GM18511 (cell line): ENCODE measurements at regions not wholly inside any gene's neighbourhood (a gene's known extent, or its start where the extent isn't known, plus 50 kb on each side); places are given as distances from the start of the nearest gene placed in this dataset.
"Not testable (repeated sequence)": the region's sequence is repeated elsewhere in the genome, so short reads cannot be mapped to it uniquely, and the experiment has no call there.

Experiments
- ATAC-seq: cut with Tn5 transposase; IDR thresholded peaks from one replicate; pipeline ENCODE4 v1.9.1; 2021; ENCODE audit warnings: mild to moderate bottlenecking, moderate library complexity; ENCODE audit not compliant: unreplicated experiment

GRCh38 chr12:90237841-90238240 is 529.2 kb upstream of the ATP2B1 start:
- ATAC-seq: no peak

GRCh38 chr12:90235642-90236041 is 527.0 kb upstream of the ATP2B1 start:
- ATAC-seq: no peak

GRCh38 chr12:90234472-90234871 is 525.8 kb upstream of the ATP2B1 start:
- ATAC-seq: no peak

DNA sequence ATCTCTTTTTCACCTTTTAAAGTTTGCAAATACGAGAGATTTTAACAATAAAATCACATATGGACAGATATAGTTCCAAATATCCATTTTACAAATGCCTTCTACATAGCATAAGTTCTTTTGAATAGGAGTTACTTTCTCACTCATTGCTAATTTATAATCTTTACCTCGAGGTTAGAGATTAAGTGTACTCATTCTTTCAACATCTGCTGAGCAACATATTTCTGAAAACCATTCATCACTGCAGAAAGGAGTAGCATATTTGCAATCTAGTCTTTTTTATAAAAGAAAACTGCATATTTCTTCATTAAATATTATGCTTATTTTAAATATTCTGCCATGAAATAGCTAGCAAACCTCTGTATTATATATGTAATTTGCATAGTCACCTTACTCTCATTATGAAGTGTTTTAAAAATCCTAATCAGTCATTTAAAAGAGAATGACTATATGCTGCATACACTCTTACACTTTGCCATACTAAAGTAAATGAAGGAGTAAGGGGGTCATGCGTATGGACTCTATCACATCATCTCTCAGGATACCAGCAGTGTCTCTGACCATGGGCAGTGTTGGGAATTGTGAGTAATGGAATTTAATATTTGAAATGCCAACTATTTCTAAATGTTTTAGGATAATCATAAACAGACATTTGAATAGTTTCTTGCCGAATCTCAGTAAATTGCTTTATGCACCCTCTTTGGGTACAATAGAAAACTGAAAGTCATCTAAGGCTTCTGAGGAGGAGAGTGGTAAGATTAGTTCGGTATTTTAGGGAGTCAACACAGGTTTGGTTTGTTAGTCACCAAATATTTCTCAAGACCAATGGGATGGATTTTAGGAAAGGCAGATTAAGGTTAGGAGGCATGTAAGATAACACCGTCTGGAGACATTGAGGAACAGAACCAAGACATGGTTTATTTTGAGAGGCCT is 524.8 kb upstream of the ATP2B1 start:
- ATAC-seq: no peak

DNA sequence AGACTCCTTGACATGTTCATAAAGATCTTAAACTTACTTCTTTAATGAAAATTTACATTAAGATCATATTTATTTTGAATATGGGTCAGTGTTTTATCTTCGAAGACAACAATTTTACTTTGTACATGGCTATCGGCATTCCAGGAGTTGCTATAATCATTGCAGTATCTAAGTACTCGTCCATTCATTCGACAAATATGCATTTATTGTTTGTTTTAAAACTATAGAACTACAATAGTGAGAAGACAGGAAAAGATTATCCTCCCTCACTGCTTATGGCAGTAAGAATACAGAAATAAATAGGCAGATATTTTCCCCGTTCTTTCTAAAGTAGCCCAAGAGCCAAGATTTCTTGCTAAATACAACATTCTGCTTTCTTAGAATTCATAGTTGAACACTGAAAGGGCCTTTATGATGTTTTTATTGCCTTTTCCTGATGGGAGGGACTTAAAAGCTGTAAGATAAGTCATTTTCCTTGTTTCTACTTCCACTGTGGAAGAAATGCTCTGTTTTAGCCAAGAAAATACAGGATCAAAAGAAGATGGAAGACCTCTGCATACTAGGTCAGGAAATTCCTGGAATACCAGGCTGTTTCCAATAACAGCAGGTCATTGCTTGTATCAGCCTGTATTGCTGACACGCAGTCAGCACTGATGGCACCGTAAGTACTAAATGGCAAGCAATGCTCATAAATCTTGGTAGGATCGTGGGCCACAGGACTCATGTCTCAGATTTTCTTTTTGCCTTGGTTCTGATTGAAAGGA is 521.0 kb upstream of the ATP2B1 start:
- no peak for ATAC-seq

DNA sequence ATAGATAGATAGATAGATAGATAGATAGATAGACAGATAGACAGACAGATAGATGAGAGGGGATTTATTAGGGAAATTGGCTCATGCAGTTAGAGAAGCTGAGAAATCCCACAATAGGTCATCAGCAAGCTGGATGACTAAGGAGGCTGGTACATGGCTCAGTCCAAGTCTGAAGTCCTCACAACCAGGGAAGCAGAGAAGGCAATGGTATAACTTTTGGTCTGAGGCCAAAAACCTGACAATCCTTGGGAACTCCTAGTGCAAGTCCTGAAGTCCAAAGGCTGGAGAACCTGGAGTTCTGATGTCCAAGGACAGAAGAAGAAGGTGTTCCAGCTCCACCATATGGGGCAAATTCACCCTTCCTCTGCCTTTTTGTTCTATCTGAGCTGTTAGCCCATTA is 517.6 kb upstream of the ATP2B1 start:
- no peak for ATAC-seq

DNA sequence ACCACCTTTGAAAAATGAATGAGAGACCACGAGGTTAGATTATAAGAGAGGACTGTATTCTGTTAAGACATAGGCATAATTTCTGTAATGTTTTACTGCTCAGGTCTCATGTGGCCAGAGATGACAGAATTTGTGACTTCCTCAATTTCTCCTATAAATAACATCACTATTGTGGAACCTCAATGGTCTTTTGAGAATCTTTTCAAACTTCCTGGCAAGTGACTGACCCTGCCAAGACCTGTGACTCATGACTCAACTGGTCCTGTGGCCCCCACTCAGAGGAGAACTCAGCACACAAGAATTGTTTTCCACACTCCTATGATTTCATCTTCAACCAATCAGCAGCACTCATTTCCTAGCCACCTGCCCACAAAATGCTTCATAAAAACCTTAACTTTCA is 508.2 kb upstream of the ATP2B1 start:
- no peak for ATAC-seq

DNA sequence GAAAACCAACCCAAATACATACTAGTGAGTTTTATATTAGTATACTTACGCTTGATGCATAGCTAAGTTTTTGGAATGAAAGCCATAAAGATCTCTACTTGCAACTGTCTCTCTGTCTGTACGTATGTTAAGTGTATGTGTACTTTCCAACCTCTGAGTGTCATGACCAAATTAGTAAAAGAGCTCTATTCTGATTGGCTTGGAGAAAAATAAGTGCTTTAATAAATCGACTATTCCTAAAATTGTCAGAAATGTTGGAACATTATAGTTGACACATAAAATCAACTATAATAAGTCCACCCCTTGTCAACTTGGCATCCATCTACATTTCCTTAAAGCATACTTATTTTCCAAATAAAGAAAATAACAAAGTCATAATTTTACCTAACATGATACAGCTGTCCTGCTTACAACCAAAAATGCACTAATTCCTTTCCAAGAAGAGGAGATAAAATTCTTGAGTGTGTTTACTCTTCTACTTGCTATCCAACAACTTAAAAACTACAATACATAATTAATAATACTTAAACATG is 507.4 kb upstream of the ATP2B1 start:
- no peak for ATAC-seq

GRCh38 chr12:90211017-90211416 is 502.4 kb upstream of the ATP2B1 start:
- no peak for ATAC-seq

- no peak for ATAC-seq
Observed at GRCh38 chr12:90209029-90209428, 500.4 kb upstream of the ATP2B1 start.

DNA sequence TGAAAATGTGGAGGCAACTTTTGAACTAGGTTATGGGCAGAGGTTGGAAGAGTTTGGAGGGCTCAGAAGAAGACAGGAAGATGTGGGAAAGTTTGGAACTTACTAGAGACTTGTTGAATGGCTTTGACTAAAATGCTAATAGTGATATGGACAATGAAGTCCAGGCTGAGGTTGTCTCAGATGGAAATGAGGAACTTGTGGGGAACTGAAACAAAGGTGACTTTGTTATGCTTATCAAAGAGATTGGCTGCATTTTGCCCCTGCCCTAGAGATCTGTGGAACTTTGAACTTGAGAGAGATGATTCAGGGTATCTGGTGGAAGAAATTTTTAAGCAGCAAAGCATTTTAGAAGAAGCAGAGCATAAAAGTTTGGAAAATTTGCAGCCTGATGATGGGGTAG is 499.7 kb upstream of the ATP2B1 start:
- not testable (repeated sequence) for ATAC-seq

- ATAC-seq: no peak
Observed at GRCh38 chr12:90207799-90208198, 499.2 kb upstream of the ATP2B1 start.

- no peak for ATAC-seq
Observed at GRCh38 chr12:90205165-90205564, 496.5 kb upstream of the ATP2B1 start.

- ATAC-seq: no peak
Observed at GRCh38 chr12:90203556-90203955, 494.9 kb upstream of the ATP2B1 start.

DNA sequence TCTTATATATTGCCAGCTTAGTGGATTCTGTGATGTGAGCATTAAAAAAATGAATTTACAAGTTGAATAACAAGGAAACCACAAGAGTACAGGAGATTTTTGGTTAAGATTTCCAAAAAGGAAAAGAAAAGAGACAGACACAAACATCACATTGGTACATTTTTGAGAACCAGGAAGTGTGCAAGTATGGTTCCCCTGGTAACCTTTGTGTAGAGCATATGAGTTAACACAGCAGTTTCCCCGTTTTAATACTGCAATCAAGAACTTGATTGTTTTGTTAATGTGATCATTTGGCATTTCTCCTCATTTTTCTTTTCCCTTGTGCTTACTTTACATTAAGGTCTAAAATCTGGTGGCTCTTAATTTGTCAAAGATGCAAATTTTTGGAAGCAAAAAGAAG is 490.4 kb upstream of the ATP2B1 start:
- no peak for ATAC-seq

GRCh38 chr12:90193500-90193899 is 484.9 kb upstream of the ATP2B1 start:
- ATAC-seq: no peak

- no peak for ATAC-seq
Observed at GRCh38 chr12:90188857-90189256, 480.2 kb upstream of the ATP2B1 start.

DNA sequence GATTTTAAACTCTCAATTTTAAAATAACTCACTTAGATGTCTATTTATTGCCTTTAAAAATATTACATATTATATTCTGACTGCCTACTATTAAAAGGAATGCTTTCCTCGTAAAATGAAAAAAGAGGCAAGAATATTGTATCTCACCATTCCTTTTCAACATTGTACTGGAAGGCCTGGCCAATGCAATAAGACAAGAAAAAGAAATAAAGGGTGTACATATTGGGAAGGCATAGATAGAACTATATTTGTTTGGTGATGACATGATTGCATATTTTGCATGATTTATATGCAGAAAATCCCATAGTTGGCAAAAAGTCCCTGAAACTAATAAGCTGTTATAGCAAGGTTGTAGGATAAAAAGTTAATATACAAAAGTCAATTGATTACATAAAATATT is 474.6 kb upstream of the ATP2B1 start:
- ATAC-seq: no peak

GRCh38 chr12:90181216-90181615 is 472.6 kb upstream of the ATP2B1 start:
- ATAC-seq: no peak

GRCh38 chr12:90174956-90175355 is 466.3 kb upstream of the ATP2B1 start:
- no peak for ATAC-seq

DNA sequence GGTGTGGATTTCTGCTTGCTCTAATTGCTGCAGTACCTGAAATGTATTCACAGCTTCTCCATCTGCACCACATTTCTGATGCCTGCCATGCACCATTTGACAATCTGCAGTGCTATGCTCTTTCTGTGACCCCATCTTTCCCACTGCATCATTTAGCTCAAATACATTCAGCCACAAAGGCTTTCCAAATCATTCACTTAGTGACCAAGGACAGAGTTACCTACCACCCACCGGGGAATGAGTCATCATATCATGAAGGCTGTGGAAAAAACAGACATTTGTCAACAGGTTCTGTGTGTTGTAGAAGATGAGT is 465.5 kb upstream of the ATP2B1 start:
- no peak for ATAC-seq
